Stimulated activated CD4-positive, alpha-beta T cell treated with anti-CD3 and anti-CD28 coated beads, Interleukin-15, amount 100 ng/mL, for 48 hours (primary cell): ENCODE measurements at regions not wholly inside any gene's neighbourhood (a gene's known extent, or its start where the extent isn't known, plus 50 kb on each side); places are given as distances from the start of the nearest gene placed in this dataset.
"Not testable (repeated sequence)": the region's sequence is repeated elsewhere in the genome, so short reads cannot be mapped to it uniquely, and the experiment has no call there.

Experiments used
- DNase-seq, 2 donors: peaks; one replicate each; pipeline ENCODE4 v3.0.0-alpha.2; 2020; ENCODE audit warnings: low read depth in 2 of 2

DNA sequence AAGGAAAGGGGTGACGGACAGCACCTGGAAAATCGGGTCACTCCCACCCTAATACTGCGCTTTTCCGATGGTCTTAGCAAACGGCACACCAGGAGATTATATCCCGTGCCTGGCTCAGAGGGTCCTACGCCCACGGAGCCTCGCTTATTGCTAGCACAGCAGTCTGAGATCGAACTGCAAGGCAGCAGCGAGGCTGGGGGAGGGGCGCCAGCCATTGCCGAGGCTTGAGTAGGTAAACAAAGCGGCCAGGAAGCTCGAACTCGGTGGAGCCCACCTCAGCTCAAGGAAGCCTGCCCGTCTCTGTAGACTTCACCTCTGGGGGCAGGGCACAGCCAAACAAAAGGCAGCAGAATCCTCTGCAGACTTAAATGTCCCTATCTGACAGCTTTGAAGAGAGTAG, 91.5 kb upstream of the MBIP start:
- DNase-seq: not testable (repeated sequence)

DNA sequence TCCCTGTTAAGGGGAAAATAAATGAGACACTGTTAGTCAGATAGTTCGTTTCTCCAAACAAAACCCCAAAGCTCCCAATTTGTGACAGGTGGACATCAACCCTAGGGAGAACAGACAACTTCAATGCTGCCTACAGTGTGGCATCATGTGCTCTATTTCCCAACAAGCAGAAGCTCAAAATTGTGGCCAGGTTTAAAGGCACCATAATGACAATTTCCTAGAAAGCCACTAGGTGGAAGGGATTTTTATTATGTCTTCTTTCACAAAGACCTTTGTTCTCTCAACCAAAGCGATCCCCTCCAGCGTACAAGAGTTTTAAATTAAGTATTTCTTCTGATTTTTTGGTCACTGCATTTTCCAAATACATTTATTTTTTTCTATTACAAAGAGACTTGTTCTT, 88.0 kb upstream of the MBIP start:
- no peak for DNase-seq

DNA sequence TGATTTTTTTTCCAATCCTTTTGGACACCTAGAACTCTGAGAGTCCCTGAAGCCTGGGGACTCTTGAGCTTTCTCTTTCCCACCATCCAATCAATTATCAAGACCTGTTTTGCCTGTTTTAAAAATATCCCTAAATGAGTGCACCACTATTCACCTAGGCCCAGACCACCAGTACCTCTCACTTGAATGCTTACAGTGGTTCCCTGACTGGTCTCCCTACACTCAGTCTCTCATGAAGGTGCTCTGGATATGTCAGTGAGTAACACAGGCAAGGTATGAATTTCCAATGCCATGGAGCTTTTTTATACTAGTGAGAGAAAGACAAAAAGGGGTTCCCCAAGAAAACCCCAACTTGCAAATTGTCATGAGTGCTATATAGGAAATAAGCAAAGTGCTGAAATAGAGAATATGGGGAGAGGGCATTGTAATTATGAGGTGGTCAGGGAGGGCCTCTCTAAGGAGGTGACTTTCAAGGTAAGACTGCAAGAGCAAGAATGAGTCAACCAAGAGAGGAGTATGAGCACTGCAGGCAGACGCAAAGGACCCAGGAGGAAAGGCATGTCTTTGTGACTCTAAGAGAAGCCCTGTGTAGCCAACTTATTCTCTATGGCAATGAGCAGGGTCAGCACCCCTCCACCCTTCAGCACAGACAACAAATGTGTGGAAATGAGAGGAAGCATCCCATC, 85.3 kb upstream of the MBIP start:
- DNase-seq: no peak

DNA sequence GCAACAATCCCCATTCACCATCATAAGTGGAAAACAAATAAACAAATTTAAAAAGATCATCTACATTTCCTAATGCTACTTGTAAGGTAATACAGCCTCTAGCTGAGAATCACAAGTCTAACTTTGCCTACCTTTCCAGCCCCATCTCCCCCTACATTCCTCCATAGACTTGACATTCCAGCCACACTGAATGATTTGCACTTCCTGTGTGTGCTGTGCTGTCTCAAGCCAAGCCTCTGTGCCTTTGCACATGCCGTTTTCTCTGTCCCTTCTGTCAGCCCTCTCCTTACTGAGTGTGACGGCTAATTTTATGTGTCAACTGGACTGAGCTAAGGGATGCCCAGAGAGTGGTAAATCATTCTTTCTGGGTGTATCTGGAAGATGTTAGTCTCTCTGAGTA, 82.4 kb upstream of the MBIP start:
- no peak for DNase-seq

DNA sequence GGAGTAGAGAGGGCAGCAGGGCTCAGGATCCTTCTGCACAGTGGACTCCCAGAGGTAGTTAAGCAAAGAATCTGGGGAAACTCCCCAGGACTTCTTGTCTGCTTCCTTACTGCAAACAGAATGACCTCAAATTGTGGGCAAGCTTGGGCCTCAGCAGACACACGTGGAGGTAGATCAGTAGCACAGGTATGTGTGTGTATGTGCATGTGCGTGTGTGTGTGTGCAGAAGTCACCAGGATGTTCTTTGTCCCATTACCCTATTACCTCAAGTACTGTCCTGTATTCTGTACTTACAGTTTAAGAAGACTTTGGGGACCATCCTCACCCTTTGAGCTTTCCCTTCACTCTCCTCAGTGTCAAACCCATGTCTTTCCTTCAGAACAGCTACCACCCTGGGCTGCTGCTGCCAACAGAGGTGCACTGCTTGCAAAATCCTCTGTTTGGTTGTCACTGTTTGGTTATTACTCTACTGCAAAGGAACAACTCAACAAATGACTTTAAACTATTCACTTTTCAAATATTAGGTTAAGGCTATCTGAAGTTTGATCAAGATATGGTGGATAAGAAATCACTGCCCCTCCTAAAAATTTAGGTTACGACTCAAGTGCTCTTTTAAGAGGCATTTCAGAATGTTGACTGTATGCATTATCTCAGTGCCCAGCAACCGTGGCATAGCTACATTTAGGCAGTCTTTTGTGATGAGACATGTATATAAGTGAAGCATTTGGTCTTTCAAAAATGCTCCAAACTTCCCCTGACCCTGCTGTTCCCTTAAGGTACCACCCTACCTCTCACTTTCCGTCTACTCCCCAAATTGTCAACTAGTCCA, 78.2 kb upstream of the MBIP start:
- no peak for DNase-seq

DNA sequence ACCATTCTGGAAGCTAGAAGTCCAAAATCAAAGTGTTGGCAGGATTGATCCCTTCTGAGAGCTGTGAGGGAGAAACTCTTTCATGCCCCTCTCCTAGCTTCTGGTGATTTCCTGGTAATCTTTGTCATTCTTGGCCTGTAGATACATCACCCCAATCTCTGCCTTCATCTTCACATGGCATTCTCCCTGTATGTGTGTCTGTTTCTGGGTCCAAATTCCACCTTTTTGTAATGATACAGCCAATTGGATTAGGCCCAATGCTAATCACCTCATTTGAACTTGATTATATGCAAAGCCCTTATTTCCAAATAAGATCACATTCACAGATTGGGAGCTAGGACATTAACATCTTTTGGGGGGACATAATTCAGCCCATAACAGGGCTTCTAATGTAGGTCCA, 76.9 kb upstream of the MBIP start:
- no peak for DNase-seq

DNA sequence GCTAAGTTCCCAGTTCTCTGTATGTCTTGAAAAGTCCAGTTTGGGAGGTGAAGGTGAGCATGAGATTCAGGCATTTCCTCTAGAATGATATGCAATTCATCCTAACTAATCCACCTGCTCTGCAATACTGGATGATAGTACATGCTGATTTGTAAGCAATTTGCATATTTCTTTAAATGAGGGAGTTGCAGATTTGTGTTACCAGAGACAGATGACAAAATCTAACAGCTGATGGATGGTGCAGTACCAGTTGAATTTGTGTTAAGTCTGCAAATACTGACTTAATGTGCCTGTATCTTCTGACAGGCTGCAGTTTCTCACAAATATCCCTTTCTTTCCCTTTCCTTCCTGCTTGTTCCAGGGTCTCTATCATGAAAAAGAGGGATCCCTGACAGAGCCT, 76.4 kb upstream of the MBIP start:
- no peak for DNase-seq

DNA sequence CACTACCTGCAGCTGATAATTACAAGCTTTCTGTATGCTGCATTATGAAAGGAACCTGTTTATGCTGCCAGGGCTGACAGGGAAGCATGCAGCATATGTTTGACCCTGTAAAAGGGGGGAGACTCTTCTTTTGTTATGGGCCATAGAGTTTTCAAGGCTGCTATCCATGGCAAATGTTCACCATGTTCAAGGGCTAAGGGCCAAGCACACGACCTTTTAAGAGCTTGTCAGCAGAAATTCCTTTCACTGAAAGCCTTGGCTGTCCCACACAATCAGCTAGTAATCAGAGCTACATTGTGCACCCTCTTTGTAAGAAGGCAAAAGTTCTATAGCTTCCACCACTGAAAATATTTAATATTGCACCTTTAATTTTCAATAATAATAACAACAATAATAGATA, 74.2 kb upstream of the MBIP start:
- DNase-seq: no peak

DNA sequence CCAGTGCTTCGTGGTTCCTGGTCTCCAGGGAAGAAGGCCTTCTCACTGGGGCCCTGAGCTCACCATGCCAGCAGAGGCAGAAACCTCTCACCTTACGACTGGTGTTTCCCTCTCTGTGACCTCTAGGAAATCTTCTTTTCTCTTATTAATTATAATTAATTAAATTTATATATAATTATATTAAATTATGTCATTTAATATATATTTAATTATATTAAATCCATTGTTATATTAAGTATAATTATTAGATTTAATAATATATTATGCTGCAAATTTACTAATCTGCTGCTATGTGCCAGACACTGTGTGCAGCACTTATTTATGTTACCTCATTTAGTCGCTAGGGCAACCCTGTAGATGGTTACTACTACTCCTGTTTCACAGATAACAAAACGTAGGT, 70.3 kb upstream of the MBIP start:
- no peak for DNase-seq

DNA sequence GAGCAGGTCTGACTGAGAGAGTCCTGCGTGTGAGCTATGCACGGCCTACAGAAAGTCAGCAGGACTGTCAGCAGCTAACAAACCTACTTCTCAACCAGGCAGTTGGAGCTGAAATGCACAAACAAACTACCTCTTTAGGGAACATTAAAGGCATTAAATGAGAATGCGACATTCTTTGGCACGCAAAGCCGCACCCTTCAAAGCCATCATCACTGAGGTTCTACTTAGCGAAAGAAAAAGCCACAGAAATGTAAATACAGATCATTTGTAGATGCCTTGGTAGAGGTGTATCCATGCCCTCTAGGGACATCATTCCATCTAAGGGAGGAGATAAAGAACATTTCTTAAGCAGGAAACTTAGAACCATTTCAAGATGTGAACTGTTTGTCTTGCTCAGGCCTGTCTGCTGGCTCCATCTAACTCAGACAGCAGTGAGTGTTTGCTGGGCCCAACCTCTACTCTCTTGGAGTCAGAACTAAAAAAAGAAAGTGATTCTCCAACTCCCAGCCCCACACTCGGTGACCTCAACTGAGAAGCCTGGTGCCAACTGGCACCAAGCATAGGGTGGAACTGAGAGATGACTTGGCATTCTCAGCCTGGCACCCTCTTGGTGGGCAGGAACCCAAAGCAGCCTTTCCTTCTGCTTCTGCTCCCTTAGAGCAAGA, 63.5 kb upstream of the MBIP start:
- DNase-seq: no peak

DNA sequence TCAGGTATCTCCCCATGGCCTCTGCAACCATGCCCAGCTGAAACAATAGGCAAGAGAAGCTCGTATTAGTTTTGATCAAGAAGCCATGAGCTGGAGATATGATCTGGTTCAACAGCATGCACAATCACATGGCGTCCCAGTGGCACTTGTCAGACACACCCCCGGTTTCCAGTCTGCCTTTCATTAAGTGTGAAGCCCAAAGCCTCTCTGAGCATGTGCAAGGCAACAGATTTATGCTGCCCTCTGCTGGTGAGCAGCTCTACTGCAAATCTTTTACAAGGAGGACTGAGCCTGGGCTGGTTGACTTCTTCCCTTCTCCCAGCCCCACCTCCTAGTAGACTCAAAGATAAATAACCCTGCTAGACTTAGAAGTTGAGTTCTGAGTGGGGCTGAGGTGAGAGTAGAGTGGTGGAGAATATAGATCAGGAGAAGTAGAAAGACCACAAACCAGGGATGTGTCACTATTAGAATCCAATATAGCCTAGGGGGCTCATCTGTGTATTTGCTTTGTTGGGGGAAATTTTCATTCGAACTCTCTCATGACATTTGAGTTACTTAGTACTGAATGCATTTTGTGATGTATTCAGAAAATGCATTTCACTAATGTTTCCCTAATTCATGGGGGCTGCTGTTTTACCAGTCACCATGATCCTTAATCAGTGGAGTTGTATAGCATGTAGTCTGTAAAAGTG, 53.7 kb upstream of the MBIP start:
- DNase-seq: peak; percentile 47 to 59
